ENCODE measurements at regions not wholly inside any gene's neighbourhood (a gene's known extent, or its start where the extent isn't known, plus 50 kb on each side); places are given as distances from the start of the nearest gene placed in this dataset.

DNA sequence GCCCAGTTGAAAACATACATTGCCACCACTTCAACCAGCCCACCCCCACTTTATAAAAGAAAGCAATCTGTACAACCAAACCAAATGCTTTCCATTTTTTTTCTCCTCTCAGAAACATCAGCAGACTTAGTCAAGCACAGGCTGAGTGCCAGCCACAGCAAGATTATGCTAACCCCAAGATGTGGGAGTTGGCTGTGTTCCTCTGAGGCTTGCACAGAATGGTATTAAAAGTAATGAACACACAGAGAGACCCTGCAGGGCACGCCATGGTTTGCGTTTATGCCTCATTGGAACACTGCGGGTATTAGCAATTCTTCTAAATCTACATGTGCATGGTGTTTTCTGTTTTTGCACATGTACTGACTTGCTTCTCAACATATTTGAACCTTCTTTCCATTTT lies 419.9 kb upstream of the GRAMD2B start (continued):
- TF ChIP-seq, protein P1, sequence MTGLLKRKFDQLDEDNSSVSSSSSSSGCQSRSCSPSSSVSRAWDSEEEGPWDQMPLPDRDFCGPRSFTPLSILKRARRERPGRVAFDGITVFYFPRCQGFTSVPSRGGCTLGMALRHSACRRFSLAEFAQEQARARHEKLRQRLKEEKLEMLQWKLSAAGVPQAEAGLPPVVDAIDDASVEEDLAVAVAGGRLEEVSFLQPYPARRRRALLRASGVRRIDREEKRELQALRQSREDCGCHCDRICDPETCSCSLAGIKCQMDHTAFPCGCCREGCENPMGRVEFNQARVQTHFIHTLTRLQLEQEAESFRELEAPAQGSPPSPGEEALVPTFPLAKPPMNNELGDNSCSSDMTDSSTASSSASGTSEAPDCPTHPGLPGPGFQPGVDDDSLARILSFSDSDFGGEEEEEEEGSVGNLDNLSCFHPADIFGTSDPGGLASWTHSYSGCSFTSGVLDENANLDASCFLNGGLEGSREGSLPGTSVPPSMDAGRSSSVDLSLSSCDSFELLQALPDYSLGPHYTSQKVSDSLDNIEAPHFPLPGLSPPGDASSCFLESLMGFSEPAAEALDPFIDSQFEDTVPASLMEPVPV (CRISPR knock-in tag; IDR thresholded peaks at IDR 0.05): no peak
- TF ChIP-seq PHF5A (CRISPR knock-in tag; IDR thresholded peaks at IDR 0.05; ENCODE audit: low read depth, unreplicated experiment) (no peak), ZNF768 (CRISPR knock-in tag; IDR thresholded peaks at IDR 0.05) (no peak), ZNF766 (CRISPR knock-in tag; IDR thresholded peaks at IDR 0.05; ENCODE audit: borderline replicate concordance) (no peak), GATAD2A (CRISPR knock-in tag; IDR thresholded peaks at IDR 0.05) (no peak), SRSF1 (optimal IDR thresholded peaks at IDR 0.05; ENCODE audit: low read depth, low read length) (no peak), HMG20A (CRISPR knock-in tag; IDR thresholded peaks at IDR 0.05; ENCODE audit: borderline replicate concordance) (no peak)
- TF ChIP-seq, protein P2, sequence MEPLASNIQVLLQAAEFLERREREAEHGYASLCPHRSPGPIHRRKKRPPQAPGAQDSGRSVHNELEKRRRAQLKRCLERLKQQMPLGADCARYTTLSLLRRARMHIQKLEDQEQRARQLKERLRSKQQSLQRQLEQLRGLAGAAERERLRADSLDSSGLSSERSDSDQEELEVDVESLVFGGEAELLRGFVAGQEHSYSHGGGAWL (CRISPR knock-in tag; IDR thresholded peaks at IDR 0.05): no peak

DNA sequence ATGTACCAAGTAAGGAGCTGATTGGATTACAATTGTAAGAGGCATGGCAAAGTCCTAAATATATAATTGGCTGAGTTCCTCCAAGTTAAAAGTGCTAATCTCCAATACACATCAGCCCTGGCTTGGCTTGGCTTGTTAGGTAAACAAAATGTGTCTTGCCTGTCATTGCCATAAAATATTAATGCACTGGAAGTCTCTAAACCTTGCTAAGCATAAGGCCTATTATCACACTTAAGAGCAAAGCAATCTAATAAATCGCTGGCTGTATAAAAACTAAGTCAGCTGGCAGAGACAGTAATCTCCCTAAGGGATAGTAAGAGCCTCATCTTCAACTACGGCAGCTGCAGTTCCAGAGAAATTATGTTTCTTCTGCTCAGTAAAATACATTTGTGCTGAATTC lies 418.6 kb upstream of the GRAMD2B start:
- no peak for ATAC-seq
- no peak for FAIRE-seq
- Histone ChIP-seq H3K4me3 (replicated peaks in 1 of 3; ENCODE audit: insufficient read depth in 1 of 3, low read depth in 2 of 3, low read length in 3 of 3) (no peak overlapping the region), H3K9me3 (ENCODE audit: low read length) (no peaks in the 10 kb centered on the region), H2AFZ (ENCODE audit: low read length) (no peak overlapping the region), H3K4me1 (ENCODE audit: insufficient read depth, low read length) (no peaks in the 10 kb centered on the region), H3K36me3 (replicated peaks in 1 of 2; ENCODE audit: control insufficient read depth in 1 of 2, insufficient read depth in 2 of 2, low read length in 2 of 2) (no peaks in the 10 kb centered on the region), H3K27me3 (ENCODE audit: control insufficient read depth in 1 of 2, insufficient read depth in 2 of 2, low read length in 2 of 2) (no peaks in the 10 kb centered on the region), H3K9ac (ENCODE audit: insufficient read depth, low read depth, low read length) (no peak overlapping the region), H3K4me2 (ENCODE audit: low read depth, low read length) (no peak overlapping the region), H3K27ac (ENCODE audit: extremely low read length, insufficient read depth, low read length) (no peak overlapping the region), H3K79me2 (ENCODE audit: insufficient read depth, low read length) (no peaks in the 10 kb centered on the region), H4K20me1 (ENCODE audit: insufficient read depth, low read length) (no peaks in the 10 kb centered on the region)
- ChIA-PET CTCF (ENCODE audit: low intra/inter-chr PET ratio, low total read pairs) (no interaction called here), POLR2A (no interaction called here)
- intact Hi-C loops (cut with micrococcal nuclease; ENCODE audit: unreplicated experiment): no loop called here
- TF ChIP-seq NFIB (CRISPR knock-in tag; IDR thresholded peaks at IDR 0.05; ENCODE audit: borderline replicate concordance): no peak
- TF ChIP-seq SSRP1 (CRISPR knock-in tag; IDR thresholded peaks at IDR 0.05): no peak
- TF ChIP-seq ZFP1 (CRISPR knock-in tag; IDR thresholded peaks at IDR 0.05): no peak
- no peak for TF ChIP-seq MLLT10 (CRISPR knock-in tag; IDR thresholded peaks at IDR 0.05)
- 17% methylated on average over 2 of the region's 2 CpGs for WGBS (ENCODE audit: low lambda C conversion rate)
- BruUV-seq (replicated peaks): no TSS peak
- DNase-seq (ENCODE audit: low spot score): no peak
- in situ Hi-C loops (cut with HindIII; ENCODE audit: extremely low pct_ligation_motif_present, low pct_unique_long_range_greater_than_20kb): no loop called here

Data from HepG2 (cell line).